Kidney (tissue), 13 donors: ENCODE measurements at regions not wholly inside any gene's neighbourhood (a gene's known extent, or its start where the extent isn't known, plus 50 kb on each side); places are given as distances from the start of the nearest gene placed in this dataset.

Experiments
- DNase-seq, 5 donors: peaks; one replicate each; pipeline ENCODE4 v3.0.0-alpha.2; 2013 to 2020
- FAIRE-seq: peaks from 2 replicates; lab custom pipeline; 2012; peaks lifted over from hg19 to GRCh38; lab: Jason Lieb, UNC
- H3K27ac ChIP-seq, 2 donors: one replicate each; pipeline ENCODE4 v1.7.0; 2013; ENCODE audit warnings: low read depth in 2 of 2, low read length in 2 of 2, inconsistent platforms in 1 of 2
- H3K27me3 ChIP-seq: one replicate; pipeline ENCODE4 v1.7.1; 2013; ENCODE audit warnings: low read length, inconsistent platforms; ENCODE audit not compliant: control insufficient read depth, insufficient read depth
- H3K36me3 ChIP-seq, 3 donors: one replicate each; pipeline versions ENCODE4 v1.7.0 to v1.7.1; 2013; ENCODE audit warnings: low read length in 3 of 3, control low read depth in 1 of 3, inconsistent platforms in 1 of 3; ENCODE audit not compliant: insufficient read depth in 3 of 3, control insufficient read depth in 2 of 3
- H3K4me1 ChIP-seq, 3 donors: one replicate each; pipeline versions ENCODE4 v1.7.0 to v1.7.1; 2013; ENCODE audit warnings: low read length in 3 of 3, inconsistent platforms in 1 of 3, low read depth in 1 of 3; ENCODE audit not compliant: control insufficient read depth in 2 of 3, insufficient read depth in 2 of 3
- H3K4me3 ChIP-seq, 3 donors: one replicate each; pipeline versions ENCODE4 v1.7.0 to v1.8.1; 2013; ENCODE audit warnings: low read length in 3 of 3, control low read depth in 1 of 3, inconsistent platforms in 1 of 3
- H3K9ac ChIP-seq, 3 donors: one replicate each; pipeline versions ENCODE4 v1.7.0 to v1.7.1; 2013; ENCODE audit warnings: low read length in 3 of 3, control low read depth in 1 of 3, inconsistent platforms in 1 of 3
- H3K9me3 ChIP-seq, 3 donors: one replicate each; pipeline versions ENCODE4 v1.7.0 to v1.7.1; 2013; ENCODE audit warnings: low read length in 3 of 3, control low read depth in 1 of 3, inconsistent platforms in 1 of 3; ENCODE audit not compliant: control insufficient read depth in 2 of 3, insufficient read depth in 1 of 3
- CTCF ChIP-seq: IDR thresholded peaks from 3 replicates; pipeline ENCODE4 v1.5.1; 2012; ENCODE audit warnings: mild to moderate bottlenecking, moderate library complexity, borderline replicate concordance; ENCODE audit not compliant: insufficient read depth; ENCODE audit errors: extremely low read depth
- intact Hi-C: fragments of 100-400 bp; cut with DNase I; formaldehyde crosslinking; loops from one replicate; pipeline ENCODE4 v1.11.1; 2022
- donor health status: control.
- donor health status: control.
- donor health status: control.
- donor health status: control.
- donor health status: control.
- donor health status: DM: yes; HTN: yes; CAD: no.
- donor health status: Normal renal cell carcinoma (clear cell type).

- no peak for TF ChIP-seq CTCF
- DNase-seq, result no peak
- Histone ChIP-seq H3K9ac (no peak overlapping the region), H3K4me1 (no peaks in the 10 kb centered on the region), H3K9me3 (no peaks in the 10 kb centered on the region), H3K27ac (no peak overlapping the region), H3K36me3 (no peaks in the 10 kb centered on the region), H3K4me3 (no peak overlapping the region), H3K27me3 (no peaks in the 10 kb centered on the region)
- no peak for FAIRE-seq
- intact Hi-C loops, result no loop called here
These were observed 129.1 kb downstream of the ZNF621 start for GRCh38 chr3:40653878-40654277.

GRCh38 chr3:40655551-40655950 is 130.8 kb downstream of the ZNF621 start:
- no peaks in the 10 kb centered on the region for H3K4me1 ChIP-seq
- no peak for DNase-seq
- H3K27me3 ChIP-seq, result no peaks in the 10 kb centered on the region
- no peak overlapping the region for H3K9ac ChIP-seq
- H3K9me3 ChIP-seq, result no peaks in the 10 kb centered on the region
- no peaks in the 10 kb centered on the region for H3K36me3 ChIP-seq
- FAIRE-seq, result no peak
- H3K4me3 ChIP-seq, result no peak overlapping the region
- TF ChIP-seq CTCF, result no peak
- H3K27ac ChIP-seq, result no peak overlapping the region
- intact Hi-C loops, result no loop called here

GRCh38 chr3:40657623-40658022 is 132.9 kb downstream of the ZNF621 start:
- DNase-seq (no peak), FAIRE-seq (no peak)
- Histone ChIP-seq H3K4me1 (no peaks in the 10 kb centered on the region), H3K9ac (no peak overlapping the region), H3K27ac (no peak overlapping the region), H3K4me3 (no peak overlapping the region), H3K27me3 (no peaks in the 10 kb centered on the region), H3K36me3 (no peaks in the 10 kb centered on the region), H3K9me3 (no peaks in the 10 kb centered on the region)
- no peak for TF ChIP-seq CTCF
- intact Hi-C loops, result no loop called here

- DNase-seq (no peak), FAIRE-seq (no peak)
- no peak overlapping the region for H3K27ac ChIP-seq
- no peak for TF ChIP-seq CTCF
- intact Hi-C loops, result no loop called here
- H3K4me3 ChIP-seq, result no peak overlapping the region
- no peak overlapping the region for H3K9ac ChIP-seq
- H3K9me3 ChIP-seq, result no peaks in the 10 kb centered on the region
- no peaks in the 10 kb centered on the region for H3K36me3 ChIP-seq
- H3K27me3 ChIP-seq, result no peaks in the 10 kb centered on the region
- H3K4me1 ChIP-seq, result no peaks in the 10 kb centered on the region
These were observed 133.5 kb downstream of the ZNF621 start for GRCh38 chr3:40658305-40658704.
